ENCODE measurements at regions not wholly inside any gene's neighbourhood (a gene's known extent, or its start where the extent isn't known, plus 50 kb on each side); places are given as distances from the start of the nearest gene placed in this dataset.

DNA sequence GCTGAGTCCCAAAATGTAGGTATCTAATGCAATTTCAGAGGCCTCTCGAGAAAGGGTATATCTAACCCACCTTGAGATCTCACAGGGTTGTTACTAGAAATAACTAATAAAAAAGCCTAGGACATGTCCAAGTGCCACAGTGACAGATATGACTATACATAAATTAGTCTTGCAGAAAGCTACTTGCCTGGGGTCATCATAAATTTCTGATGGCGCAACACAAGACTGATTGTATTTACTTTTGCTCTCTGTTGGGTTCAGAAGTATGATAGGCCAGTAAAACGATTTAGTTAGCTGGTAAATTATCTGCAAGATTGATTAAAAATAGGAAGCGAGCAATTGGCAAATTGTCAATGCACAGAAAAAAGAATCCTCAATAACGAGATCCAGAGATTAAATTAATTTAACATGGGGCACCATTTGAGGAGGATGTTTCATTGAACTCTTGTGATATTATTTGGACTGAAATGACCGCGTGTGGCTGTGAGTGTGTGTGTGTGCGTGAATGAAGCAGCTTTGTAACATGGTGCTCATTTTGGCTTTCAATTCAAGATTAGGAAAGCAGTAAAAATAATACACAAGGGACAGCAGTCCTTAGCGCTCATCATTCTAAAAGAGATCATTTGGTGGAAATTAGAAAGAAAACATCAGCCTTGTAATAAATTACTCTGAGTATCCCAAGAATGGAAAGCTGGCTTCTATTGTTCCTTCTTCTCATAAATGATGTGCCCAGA lies 157.4 kb upstream of the ZFHX3 start:
- no peaks in the 10 kb centered on the region for H3K36me3 ChIP-seq (ENCODE audit: control insufficient read depth in 1 of 2, insufficient read depth in 2 of 2, low read length in 2 of 2)
- ATAC-seq, result no peak
- BruUV-seq (replicated peaks), result no TSS peak
- no peaks in the 10 kb centered on the region for H3K27me3 ChIP-seq (ENCODE audit: insufficient read depth, low read length)
- H2AFZ ChIP-seq (ENCODE audit: low read depth, low read length, poor library complexity, severe bottlenecking), result no peak overlapping the region
- no peak for DNase-seq (ENCODE audit: low read depth, low spot score)
- ChIA-PET POLR2A (no interaction called here), RAD21 (ENCODE audit: low non-redundant PET in 1 of 2, low total read pairs in 2 of 2, uncharacterized antibody in 2 of 2, unreplicated experiment in 2 of 2) (no interaction called here), CTCF (interaction anchor here (0.9 kb wide), 1 partner anchor 373 kb away, joined by 3 read pairs; no protein-coding TSS in a partner anchor)
- no peaks in the 10 kb centered on the region for H3K9me2 ChIP-seq (ENCODE audit: insufficient read depth)
- no peak overlapping the region for H3K27ac ChIP-seq (ENCODE audit: low read depth, low read length)
- H3K4me1 ChIP-seq (ENCODE audit: control insufficient read depth in 1 of 2, insufficient read depth in 2 of 2, low read length in 2 of 2), result no peaks in the 10 kb centered on the region
- TF ChIP-seq, protein P1, sequence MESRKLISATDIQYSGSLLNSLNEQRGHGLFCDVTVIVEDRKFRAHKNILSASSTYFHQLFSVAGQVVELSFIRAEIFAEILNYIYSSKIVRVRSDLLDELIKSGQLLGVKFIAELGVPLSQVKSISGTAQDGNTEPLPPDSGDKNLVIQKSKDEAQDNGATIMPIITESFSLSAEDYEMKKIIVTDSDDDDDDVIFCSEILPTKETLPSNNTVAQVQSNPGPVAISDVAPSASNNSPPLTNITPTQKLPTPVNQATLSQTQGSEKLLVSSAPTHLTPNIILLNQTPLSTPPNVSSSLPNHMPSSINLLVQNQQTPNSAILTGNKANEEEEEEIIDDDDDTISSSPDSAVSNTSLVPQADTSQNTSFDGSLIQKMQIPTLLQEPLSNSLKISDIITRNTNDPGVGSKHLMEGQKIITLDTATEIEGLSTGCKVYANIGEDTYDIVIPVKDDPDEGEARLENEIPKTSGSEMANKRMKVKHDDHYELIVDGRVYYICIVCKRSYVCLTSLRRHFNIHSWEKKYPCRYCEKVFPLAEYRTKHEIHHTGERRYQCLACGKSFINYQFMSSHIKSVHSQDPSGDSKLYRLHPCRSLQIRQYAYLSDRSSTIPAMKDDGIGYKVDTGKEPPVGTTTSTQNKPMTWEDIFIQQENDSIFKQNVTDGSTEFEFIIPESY (IDR thresholded peaks at IDR 0.05; ENCODE audit: extremely low read depth, insufficient replicate concordance, low read length), result no peak
- TF ChIP-seq FOSL1 (IDR thresholded peaks at IDR 0.05; ENCODE audit: low read depth), result no peak
- TF ChIP-seq CEBPB (IDR thresholded peaks at IDR 0.05; ENCODE audit: low read depth), result no peak
- H4K20me1 ChIP-seq (ENCODE audit: insufficient read depth), result no peaks in the 10 kb centered on the region
- intact Hi-C loops (cut with micrococcal nuclease), result no loop called here
- no peak overlapping the region for H3K4me2 ChIP-seq (ENCODE audit: low read length)
- H3K9me3 ChIP-seq (ENCODE audit: control insufficient read depth in 1 of 2, insufficient read depth in 1 of 2, low read depth in 1 of 2, low read length in 2 of 2), result no peaks in the 10 kb centered on the region
- H3K9ac ChIP-seq (ENCODE audit: low read length), result no peak overlapping the region
- no peaks in the 10 kb centered on the region for H3K79me2 ChIP-seq (ENCODE audit: insufficient read depth, low read length)
- H3K4me3 ChIP-seq (replicated peaks in 1 of 2; ENCODE audit: low read depth in 1 of 2, low read length in 2 of 2), result no peak overlapping the region

- ChIA-PET POLR2A (no interaction called here), RAD21 (ENCODE audit: low non-redundant PET in 1 of 2, low total read pairs in 2 of 2, uncharacterized antibody in 2 of 2, unreplicated experiment in 2 of 2) (no interaction called here), CTCF (interaction anchor here (0.9 kb wide), 1 partner anchor 372 kb away, joined by 3 read pairs; no protein-coding TSS in a partner anchor)
- no peak overlapping the region for H2AFZ ChIP-seq (ENCODE audit: low read depth, low read length, poor library complexity, severe bottlenecking)
- no peaks in the 10 kb centered on the region for H3K79me2 ChIP-seq (ENCODE audit: insufficient read depth, low read length)
- intact Hi-C loops (cut with micrococcal nuclease), result no loop called here
- H4K20me1 ChIP-seq (ENCODE audit: insufficient read depth), result no peaks in the 10 kb centered on the region; the same call in 1 of the 2 replicates
- BruUV-seq (replicated peaks), result no TSS peak
- H3K27me3 ChIP-seq (ENCODE audit: insufficient read depth, low read length), result no peaks in the 10 kb centered on the region
- H3K9me2 ChIP-seq (ENCODE audit: insufficient read depth), result no peaks in the 10 kb centered on the region
- H3K4me2 ChIP-seq (ENCODE audit: low read length), result no peak overlapping the region
- H3K9ac ChIP-seq (ENCODE audit: low read length), result no peak overlapping the region
- H3K9me3 ChIP-seq (ENCODE audit: control insufficient read depth in 1 of 2, insufficient read depth in 1 of 2, low read depth in 1 of 2, low read length in 2 of 2), result no peaks in the 10 kb centered on the region
- ATAC-seq (no peak), DNase-seq (ENCODE audit: low read depth, low spot score) (no peak)
- no peak overlapping the region for H3K27ac ChIP-seq (ENCODE audit: low read depth, low read length)
- H3K4me1 ChIP-seq (ENCODE audit: control insufficient read depth in 1 of 2, insufficient read depth in 2 of 2, low read length in 2 of 2), result no peaks in the 10 kb centered on the region
- no peak for TF ChIP-seq ATF3 (IDR thresholded peaks at IDR 0.05)
- TF ChIP-seq SIN3A (IDR thresholded peaks at IDR 0.05; ENCODE audit: low read depth), result no peak
- TF ChIP-seq SRF (IDR thresholded peaks at IDR 0.05; ENCODE audit: low read depth), result no peak
- TF ChIP-seq, protein P1 (IDR thresholded peaks at IDR 0.05; ENCODE audit: extremely low read depth, insufficient replicate concordance, low read length), result no peak
- TF ChIP-seq TCF7L2 (IDR thresholded peaks at IDR 0.05; ENCODE audit: borderline replicate concordance, extremely low read depth, insufficient read depth, insufficient read length), result no peak
- TF ChIP-seq FOSL1 (IDR thresholded peaks at IDR 0.05; ENCODE audit: low read depth), result no peak
- H3K4me3 ChIP-seq (replicated peaks in 1 of 2; ENCODE audit: low read depth in 1 of 2, low read length in 2 of 2), result no peak overlapping the region
- H3K36me3 ChIP-seq (ENCODE audit: control insufficient read depth in 1 of 2, insufficient read depth in 2 of 2, low read length in 2 of 2), result no peaks in the 10 kb centered on the region
Measured at GRCh38 chr16:73204359-73205152, 156.6 kb upstream of the ZFHX3 start.
